CD4-positive, alpha-beta T cell (primary cell): ENCODE measurements at regions not wholly inside any gene's neighbourhood (a gene's known extent, or its start where the extent isn't known, plus 50 kb on each side); places are given as distances from the start of the nearest gene placed in this dataset.
"Not testable (repeated sequence)": the region's sequence is repeated elsewhere in the genome, so short reads cannot be mapped to it uniquely, and the experiment has no call there.

ENCODE experiments used
- ATAC-seq: fragments of 200-7000 bp; cut with Tn5 transposase; one replicate; pipeline ENCODE4 v1.10.0; 2022; ENCODE audit warnings: mild to moderate bottlenecking; ENCODE audit not compliant: poor library complexity
- CTCF ChIA-PET: fragments of 350-600 bp; sonication (Branson Sonifier 250); formaldehyde crosslinking; loops from one replicate; lab custom pipeline; 2021; ENCODE audit warnings: antibody characterized with exemption, inconsistent platforms; lab: Charles Lee
- POLR2A ChIA-PET: fragments of 350-600 bp; sonication (Branson Sonifier 250); formaldehyde crosslinking; loops from one replicate; lab custom pipeline; 2021; ENCODE audit warnings: antibody characterized with exemption, inconsistent platforms; lab: Charles Lee
- DNase-seq, 14 experiments: peaks; one replicate each; pipeline ENCODE4 v3.0.0-alpha.2; 2013 to 2020; ENCODE audit warnings: mixed read lengths in 2 of 14
- H3K27ac ChIP-seq, 2 donors: one replicate each; pipeline versions ENCODE4 v1.5.1 to v1.7.0; 2013; ENCODE audit warnings: low read length in 2 of 2, low read depth in 1 of 2, mild to moderate bottlenecking in 1 of 2
- H3K27me3 ChIP-seq, 2 experiments: 1 replicate in 1 of 2; 2 replicates in 1 of 2; pipeline versions ENCODE4 v1.6.1 to v1.7.0; 2013; ENCODE audit warnings: low read length in 2 of 2, control low read depth in 1 of 2, mild to moderate bottlenecking in 1 of 2, moderate library complexity in 1 of 2; ENCODE audit not compliant: insufficient read depth in 2 of 2, control insufficient read depth in 1 of 2
- H3K36me3 ChIP-seq: one replicate; pipeline ENCODE4 v1.6.1; 2013; ENCODE audit warnings: low read length, control low read depth; ENCODE audit not compliant: insufficient read depth
- H3K4me1 ChIP-seq: one replicate; pipeline ENCODE4 v1.6.1; 2013; ENCODE audit warnings: low read length, control low read depth; ENCODE audit not compliant: insufficient read depth
- H3K4me3 ChIP-seq: one replicate; pipeline ENCODE4 v1.5.1; 2013; ENCODE audit warnings: mild to moderate bottlenecking, low read length, moderate library complexity
- H3K9me3 ChIP-seq, 2 experiments: 1 replicate in 1 of 2; 2 replicates in 1 of 2; pipeline versions ENCODE4 v1.6.1 to v1.7.0; 2013; ENCODE audit warnings: low read length in 2 of 2, mild to moderate bottlenecking in 2 of 2, control low read depth in 1 of 2, moderate library complexity in 1 of 2; ENCODE audit not compliant: control insufficient read depth in 1 of 2, insufficient read depth in 1 of 2
- H3K27ac Mint-ChIP-seq: one replicate; pipeline ENCODE4 v1.8.0; 2020; ENCODE audit warnings: mixed read lengths
- H3K27me3 Mint-ChIP-seq: one replicate; pipeline ENCODE4 v1.8.0; 2021; ENCODE audit warnings: mixed read lengths
- H3K36me3 Mint-ChIP-seq: one replicate; pipeline ENCODE4 v1.8.0; 2021; ENCODE audit warnings: low read depth, mixed read lengths
- H3K4me1 Mint-ChIP-seq: one replicate; pipeline ENCODE4 v1.8.0; 2021; ENCODE audit warnings: low read depth, mixed read lengths
- H3K4me3 Mint-ChIP-seq: one replicate; pipeline ENCODE4 v1.8.0; 2020; ENCODE audit warnings: mild to moderate bottlenecking, mixed read lengths
- H3K9me3 Mint-ChIP-seq: one replicate; pipeline ENCODE4 v1.8.0; 2020; ENCODE audit warnings: mixed read lengths
- intact Hi-C, 2 experiments: fragments of 100-400 bp; cut with DNase I in 1 of 2; cut with micrococcal nuclease in 1 of 2; formaldehyde crosslinking; loops; one replicate each; pipeline versions ENCODE4 v1.15.1 to v1.9.0; 2023 to 2025; cut with DNase I, micrococcal nuclease

- POLR2A ChIA-PET, H3K4me3 Mint-ChIP-seq, H3K36me3 ChIP-seq, H3K9me3 ChIP-seq, H3K9me3 Mint-ChIP-seq, DNase-seq, H3K4me1 Mint-ChIP-seq, intact Hi-C loops, H3K4me3 ChIP-seq, H3K27me3 ChIP-seq, CTCF ChIA-PET, H3K27me3 Mint-ChIP-seq, ATAC-seq, H3K4me1 ChIP-seq, H3K36me3 Mint-ChIP-seq, H3K27ac ChIP-seq, H3K27ac Mint-ChIP-seq: not testable (repeated sequence)
These were observed 141.5 kb downstream of the SPIN4 start for GRCh38 chrX:63209645-63210044.

GRCh38 chrX:63209128-63209527 lies 142.0 kb downstream of the SPIN4 start:
- CTCF ChIA-PET, ATAC-seq, H3K27ac Mint-ChIP-seq, DNase-seq, intact Hi-C loops, H3K4me1 ChIP-seq, H3K27me3 Mint-ChIP-seq, H3K36me3 ChIP-seq, H3K27ac ChIP-seq, H3K4me1 Mint-ChIP-seq, H3K4me3 Mint-ChIP-seq, H3K9me3 Mint-ChIP-seq, POLR2A ChIA-PET, H3K27me3 ChIP-seq, H3K9me3 ChIP-seq, H3K4me3 ChIP-seq, H3K36me3 Mint-ChIP-seq: not testable (repeated sequence)

- H3K36me3 ChIP-seq, H3K4me1 Mint-ChIP-seq, CTCF ChIA-PET, H3K27me3 ChIP-seq, H3K4me1 ChIP-seq, ATAC-seq, H3K27me3 Mint-ChIP-seq, H3K36me3 Mint-ChIP-seq, POLR2A ChIA-PET, H3K27ac Mint-ChIP-seq, intact Hi-C loops, H3K9me3 ChIP-seq, H3K9me3 Mint-ChIP-seq, H3K4me3 Mint-ChIP-seq, H3K27ac ChIP-seq, DNase-seq, H3K4me3 ChIP-seq: not testable (repeated sequence)
These were observed 146.7 kb downstream of the SPIN4 start for GRCh38 chrX:63204266-63205074.

- not testable (repeated sequence) for H3K27me3 Mint-ChIP-seq
These were observed 149.1 kb downstream of the SPIN4 start for GRCh38 chrX:63201987-63202386.

GRCh38 chrX:63198693-63199092 lies 152.4 kb downstream of the SPIN4 start:
- ATAC-seq, H3K27ac Mint-ChIP-seq, H3K4me1 Mint-ChIP-seq: not testable (repeated sequence)

More at GRCh38 chrX:63201987-63202386, 149.1 kb downstream of the SPIN4 start:
- H3K4me3 ChIP-seq, H3K36me3 ChIP-seq, H3K4me1 ChIP-seq, DNase-seq, H3K27me3 ChIP-seq, intact Hi-C loops, CTCF ChIA-PET, H3K9me3 ChIP-seq, H3K27ac Mint-ChIP-seq, H3K4me3 Mint-ChIP-seq, H3K9me3 Mint-ChIP-seq, H3K27ac ChIP-seq, H3K36me3 Mint-ChIP-seq, ATAC-seq, POLR2A ChIA-PET, H3K4me1 Mint-ChIP-seq: not testable (repeated sequence)

GRCh38 chrX:63192366-63193041 lies 158.6 kb downstream of the SPIN4 start:
- POLR2A ChIA-PET, intact Hi-C loops, H3K36me3 ChIP-seq, H3K27ac ChIP-seq, H3K4me3 Mint-ChIP-seq, ATAC-seq, H3K4me3 ChIP-seq, H3K27ac Mint-ChIP-seq, H3K4me1 ChIP-seq, H3K9me3 ChIP-seq, H3K36me3 Mint-ChIP-seq, H3K27me3 ChIP-seq, H3K27me3 Mint-ChIP-seq, H3K9me3 Mint-ChIP-seq, CTCF ChIA-PET, H3K4me1 Mint-ChIP-seq: not testable (repeated sequence)
- peak in 1 of 14 experiments; percentile 0 for DNase-seq

More at GRCh38 chrX:63198693-63199092, 152.4 kb downstream of the SPIN4 start:
- DNase-seq, H3K27ac ChIP-seq, H3K4me3 Mint-ChIP-seq, intact Hi-C loops, CTCF ChIA-PET, POLR2A ChIA-PET, H3K36me3 ChIP-seq, H3K4me3 ChIP-seq, H3K9me3 ChIP-seq, H3K27me3 Mint-ChIP-seq, H3K36me3 Mint-ChIP-seq, H3K4me1 ChIP-seq, H3K27me3 ChIP-seq, H3K9me3 Mint-ChIP-seq: not testable (repeated sequence)
